ENCODE measurements at regions not wholly inside any gene's neighbourhood (a gene's known extent, or its start where the extent isn't known, plus 50 kb on each side); places are given as distances from the start of the nearest gene placed in this dataset.

GRCh38 chr7:79552463-79552862 is 99.0 kb upstream of the MAGI2 start:
- H3K4me3 ChIP-seq = no peak overlapping the region
- no peak for TF ChIP-seq CTCF (IDR thresholded peaks at IDR 0.05)
- DNase-seq (ENCODE audit: low spot score) = no peak
- no peak overlapping the region for H3K27ac ChIP-seq

- H3K4me3 ChIP-seq = no peak overlapping the region
- DNase-seq (ENCODE audit: low spot score) = no peak
- H3K27ac ChIP-seq = no peak overlapping the region
- TF ChIP-seq CTCF (IDR thresholded peaks at IDR 0.05) = no peak
Observed at GRCh38 chr7:79548727-79549126, 95.3 kb upstream of the MAGI2 start.

GRCh38 chr7:79547132-79547531 is 93.7 kb upstream of the MAGI2 start:
- Histone ChIP-seq H3K27ac (no peak overlapping the region), H3K4me3 (no peak overlapping the region)
- no peak for DNase-seq (ENCODE audit: low spot score)
- TF ChIP-seq CTCF (IDR thresholded peaks at IDR 0.05) = no peak

GRCh38 chr7:79540592-79540991 is 87.1 kb upstream of the MAGI2 start:
- no peak for DNase-seq (ENCODE audit: low spot score)
- H3K27ac ChIP-seq = no peak overlapping the region
- H3K4me3 ChIP-seq = no peak overlapping the region
- TF ChIP-seq CTCF (IDR thresholded peaks at IDR 0.05) = no peak

GRCh38 chr7:79534128-79534527 is 80.7 kb upstream of the MAGI2 start:
- DNase-seq (ENCODE audit: low spot score) = no peak

GRCh38 chr7:79531905-79532664 is 78.6 kb upstream of the MAGI2 start:
- DNase-seq (ENCODE audit: low spot score) = no peak
- no peak for TF ChIP-seq CTCF (IDR thresholded peaks at IDR 0.05)
- no peak overlapping the region for H3K4me3 ChIP-seq
- no peak overlapping the region for H3K27ac ChIP-seq

More at GRCh38 chr7:79534128-79534527, 80.7 kb upstream of the MAGI2 start:
- no peak overlapping the region for H3K4me3 ChIP-seq
- no peak for TF ChIP-seq CTCF (IDR thresholded peaks at IDR 0.05)
- no peak overlapping the region for H3K27ac ChIP-seq

- Histone ChIP-seq H3K4me3 (no peak overlapping the region), H3K27ac (no peak overlapping the region)
- no peak for DNase-seq (ENCODE audit: low spot score)
- no peak for TF ChIP-seq CTCF (IDR thresholded peaks at IDR 0.05)
Observed at GRCh38 chr7:79531116-79531515, 77.6 kb upstream of the MAGI2 start.

Data from coronary artery (tissue), 2 donors.